GM19438 (cell line): ENCODE measurements at regions not wholly inside any gene's neighbourhood (a gene's known extent, or its start where the extent isn't known, plus 50 kb on each side); places are given as distances from the start of the nearest gene placed in this dataset.

Experiments
- ATAC-seq: cut with Tn5 transposase; IDR thresholded peaks from one replicate; pipeline ENCODE4 v1.9.1; 2021; ENCODE audit warnings: low read depth; ENCODE audit not compliant: unreplicated experiment

- no peak for ATAC-seq
These were observed 130.1 kb downstream of the C9orf50 start for GRCh38 chr9:129490583-129491486.

- ATAC-seq: no peak
These were observed 130.9 kb downstream of the C9orf50 start for GRCh38 chr9:129489838-129490582.

- ATAC-seq: peak; percentile 12
These were observed 133.0 kb downstream of the C9orf50 start for GRCh38 chr9:129487658-129488483.

GRCh38 chr9:129486756-129487657, 133.9 kb downstream of the C9orf50 start:
- ATAC-seq: no peak

- no peak for ATAC-seq
These were observed 135.6 kb downstream of the C9orf50 start for GRCh38 chr9:129485145-129485774.

- ATAC-seq: no peak
These were observed 136.4 kb downstream of the C9orf50 start for GRCh38 chr9:129484352-129485000.

- ATAC-seq: no peak
These were observed 137.2 kb downstream of the C9orf50 start for GRCh38 chr9:129483415-129484351.

- no peak for ATAC-seq
These were observed 138.1 kb downstream of the C9orf50 start for GRCh38 chr9:129482521-129483414.

- ATAC-seq: no peak
These were observed 138.9 kb downstream of the C9orf50 start for GRCh38 chr9:129481810-129482511.

GRCh38 chr9:129481424-129481809, 139.5 kb downstream of the C9orf50 start:
- no peak for ATAC-seq

GRCh38 chr9:129480745-129481144, 140.2 kb downstream of the C9orf50 start:
- ATAC-seq: no peak

GRCh38 chr9:129480227-129480626, 140.7 kb downstream of the C9orf50 start:
- no peak for ATAC-seq

- ATAC-seq: no peak
These were observed 141.3 kb downstream of the C9orf50 start for GRCh38 chr9:129479631-129480011.

GRCh38 chr9:129478961-129479630, 141.8 kb downstream of the C9orf50 start:
- ATAC-seq: no peak

GRCh38 chr9:129478461-129478860, 142.4 kb downstream of the C9orf50 start:
- no peak for ATAC-seq
